Sigmoid colon (tissue), 6 donors: ENCODE measurements at regions not wholly inside any gene's neighbourhood (a gene's known extent, or its start where the extent isn't known, plus 50 kb on each side); places are given as distances from the start of the nearest gene placed in this dataset.

Experiments used
- DNase-seq: peaks from one replicate; pipeline ENCODE4 v3.0.0-alpha.2; 2019
- H3K27ac ChIP-seq, 4 donors: fragments of 200-600 bp; sonication (generic); one replicate each; pipeline ENCODE4 v1.5.1; 2016 to 2019; ENCODE audit warnings: mild to moderate bottlenecking in 1 of 4
- H3K27me3 ChIP-seq, 3 donors: fragments of 200-600 bp; sonication (generic); one replicate each; pipeline ENCODE4 v1.5.1; 2019; ENCODE audit warnings: mild to moderate bottlenecking in 1 of 3
- H3K36me3 ChIP-seq, 4 donors: fragments of 200-600 bp; sonication (generic); one replicate each; pipeline ENCODE4 v1.5.1; 2016 to 2019
- H3K4me1 ChIP-seq, 4 donors: fragments of 200-600 bp; sonication (generic); one replicate each; pipeline ENCODE4 v1.5.1; 2017 to 2019
- H3K4me3 ChIP-seq, 4 donors: fragments of 200-600 bp; sonication (generic); one replicate each; pipeline ENCODE4 v1.5.1; 2017 to 2019; ENCODE audit warnings: mild to moderate bottlenecking in 2 of 4, moderate library complexity in 1 of 4
- H3K9me3 ChIP-seq, 4 donors: fragments of 200-600 bp in 3 of 4; sonication (generic) in 3 of 4; one replicate each; pipeline versions ENCODE4 v1.5.1 to v1.6.1; 2013 to 2019
- CTCF ChIP-seq, 4 experiments: fragments of 450-650 bp in 3 of 4; fragments of 200-600 bp in 1 of 4; IDR thresholded peaks; one replicate each; pipeline ENCODE4 v1.5.1; 2016 to 2019; ENCODE audit warnings: antibody characterized with exemption in 4 of 4, mild to moderate bottlenecking in 3 of 4, moderate library complexity in 2 of 4
- EP300 ChIP-seq, 4 donors: sonication (generic); formaldehyde crosslinking; IDR thresholded peaks; one replicate each; pipeline ENCODE4 v1.6.1; 2017; ENCODE audit warnings: antibody characterized with exemption in 4 of 4
- POLR2A ChIP-seq, 2 donors: fragments of 450-650 bp; IDR thresholded peaks; one replicate each; pipeline ENCODE4 v1.6.1; 2016; ENCODE audit warnings: antibody characterized with exemption in 2 of 2, mild to moderate bottlenecking in 2 of 2, moderate library complexity in 2 of 2
- POLR2AphosphoS5 ChIP-seq, 4 donors: sonication (generic); formaldehyde crosslinking; IDR thresholded peaks; one replicate each; pipeline ENCODE4 v1.6.1; 2017; ENCODE audit warnings: antibody characterized with exemption in 4 of 4
- WGBS, 2 donors: extraction: QIAGEN DNeasy Blood & Tissue Kit; methylation state at CpG; one replicate each; pipeline ENCODE4 v1.1.7; 2013; 5-methylcytosine and 5-hydroxymethylcytosine counted together
- intact Hi-C: fragments of 100-400 bp; cut with DNase I; formaldehyde crosslinking; loops from one replicate; pipeline ENCODE4 v1.15.1; 2023
- donor health status: healthy with polysubstance abuse.
- donor health status: healthy.

GRCh38 chr7:152986376-152986775, 226.8 kb downstream of the ACTR3B start:
- Histone ChIP-seq H3K9me3 (no peaks in the 10 kb centered on the region), H3K4me3 (no peak overlapping the region), H3K4me1 (no peaks in the 10 kb centered on the region), H3K27ac (no peak overlapping the region), H3K27me3 (no peaks in the 10 kb centered on the region), H3K36me3 (no peaks in the 10 kb centered on the region)
- DNase-seq = no peak
- intact Hi-C loops = no loop called here
- 80 to 81% methylated on average over 4 of the region's 4 CpGs for WGBS, 2 donors
- no peak for TF ChIP-seq POLR2A (IDR thresholded peaks at IDR 0.05)
- no peak for TF ChIP-seq CTCF (IDR thresholded peaks at IDR 0.05)
- no peak for TF ChIP-seq EP300 (IDR thresholded peaks at IDR 0.05)
- no peak for TF ChIP-seq POLR2AphosphoS5 (IDR thresholded peaks at IDR 0.05)

DNA sequence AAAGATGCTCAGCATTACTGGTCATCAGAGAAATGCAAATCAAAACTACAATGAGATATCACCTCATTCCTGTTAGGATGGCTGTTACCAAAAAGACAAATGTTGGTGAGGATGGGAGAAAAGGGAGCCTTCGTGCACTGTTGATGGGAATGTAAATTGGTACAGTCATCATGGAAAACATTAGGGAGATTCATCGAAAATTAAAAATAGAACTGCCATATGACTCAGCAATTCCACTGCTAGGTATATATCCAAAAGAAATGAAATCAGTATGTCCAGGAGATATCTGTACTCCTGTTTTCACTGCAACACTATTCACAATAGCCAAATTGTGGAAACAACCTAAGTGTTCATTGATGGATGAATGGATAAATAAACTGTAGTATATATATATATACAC, 228.1 kb downstream of the ACTR3B start:
- TF ChIP-seq CTCF (IDR thresholded peaks at IDR 0.05) = no peak
- no peak for TF ChIP-seq EP300 (IDR thresholded peaks at IDR 0.05)
- no peak for TF ChIP-seq POLR2AphosphoS5 (IDR thresholded peaks at IDR 0.05)
- TF ChIP-seq POLR2A (IDR thresholded peaks at IDR 0.05) = no peak
- H3K9me3 ChIP-seq = no peaks in the 10 kb centered on the region
- DNase-seq = no peak
- WGBS, 2 donors = 86 to 87% methylated on average over 2 of the region's 2 CpGs
- H3K4me1 ChIP-seq = no peaks in the 10 kb centered on the region
- no peaks in the 10 kb centered on the region for H3K27me3 ChIP-seq
- H3K36me3 ChIP-seq = no peaks in the 10 kb centered on the region
- intact Hi-C loops = no loop called here
- H3K27ac ChIP-seq = no peak overlapping the region
- no peak overlapping the region for H3K4me3 ChIP-seq

DNA sequence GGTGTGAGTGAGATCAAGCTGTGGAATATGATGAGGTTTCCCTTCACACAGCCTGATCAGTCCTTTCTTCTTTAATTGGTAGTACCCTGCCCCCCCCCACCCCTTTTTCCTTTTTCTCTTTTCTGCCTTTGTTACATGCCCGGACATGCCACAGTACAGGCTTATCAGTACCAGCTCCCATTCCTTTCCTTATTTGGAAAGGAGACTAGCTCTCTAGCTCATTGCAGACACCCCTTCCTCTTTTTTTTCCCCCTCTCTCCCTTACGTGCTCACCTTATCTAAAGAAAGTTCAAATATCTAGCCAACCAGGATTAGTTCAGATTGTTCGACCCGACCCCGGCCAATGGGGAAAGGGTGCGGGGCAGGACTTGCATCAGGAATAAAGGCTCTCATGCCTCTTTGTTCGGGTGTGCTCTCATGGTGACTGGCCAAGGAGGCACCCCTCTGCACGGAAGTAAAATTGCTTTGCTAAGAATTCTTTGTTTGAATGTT, 230.4 kb downstream of the ACTR3B start:
- 59 to 77% methylated on average over 8 of the region's 8 CpGs for WGBS, 2 donors
- no peaks in the 10 kb centered on the region for H3K9me3 ChIP-seq

GRCh38 chr7:152998420-152998819, 238.9 kb downstream of the ACTR3B start:
- TF ChIP-seq POLR2AphosphoS5 (IDR thresholded peaks at IDR 0.05) = no peak
- no peak for TF ChIP-seq CTCF (IDR thresholded peaks at IDR 0.05)
- no peak for TF ChIP-seq EP300 (IDR thresholded peaks at IDR 0.05)
- no peak for TF ChIP-seq POLR2A (IDR thresholded peaks at IDR 0.05)
- 64 to 70% methylated on average over 4 of the region's 4 CpGs for WGBS, 2 donors
- H3K4me1 ChIP-seq = no peaks in the 10 kb centered on the region
- no peak overlapping the region for H3K4me3 ChIP-seq
- intact Hi-C loops = no loop called here
- H3K27ac ChIP-seq = no peak overlapping the region
- peaks cover 0 to 3% (median 0%) of the 10 kb centered on the region in 4 donors for H3K9me3 ChIP-seq
- DNase-seq = no peak
- H3K27me3 ChIP-seq = no peaks in the 10 kb centered on the region
- H3K36me3 ChIP-seq = no peaks in the 10 kb centered on the region

More for the DNA sequence above, 230.4 kb downstream of the ACTR3B start:
- H3K27ac ChIP-seq = no peak overlapping the region
- DNase-seq = no peak
- no peaks in the 10 kb centered on the region for H3K4me1 ChIP-seq
- H3K4me3 ChIP-seq = no peak overlapping the region
- no peaks in the 10 kb centered on the region for H3K36me3 ChIP-seq
- TF ChIP-seq POLR2AphosphoS5 (IDR thresholded peaks at IDR 0.05) = no peak
- TF ChIP-seq CTCF (IDR thresholded peaks at IDR 0.05) = no peak
- no peak for TF ChIP-seq POLR2A (IDR thresholded peaks at IDR 0.05)
- no peak for TF ChIP-seq EP300 (IDR thresholded peaks at IDR 0.05)
- H3K27me3 ChIP-seq = no peaks in the 10 kb centered on the region
- intact Hi-C loops = no loop called here

- intact Hi-C loops = no loop called here
- WGBS, 2 donors = 80 to 89% methylated on average over 1 of the region's 1 CpG
These were observed 242.6 kb downstream of the ACTR3B start for GRCh38 chr7:153002115-153002514.

More at GRCh38 chr7:153002115-153002514, 242.6 kb downstream of the ACTR3B start:
- H3K4me1 ChIP-seq = no peaks in the 10 kb centered on the region
- peaks cover 0 to 3% (median 0%) of the 10 kb centered on the region in 4 donors for H3K9me3 ChIP-seq
- TF ChIP-seq POLR2AphosphoS5 (IDR thresholded peaks at IDR 0.05) (no peak), POLR2A (IDR thresholded peaks at IDR 0.05) (no peak), CTCF (IDR thresholded peaks at IDR 0.05) (no peak), EP300 (IDR thresholded peaks at IDR 0.05) (no peak)
- H3K4me3 ChIP-seq = no peak overlapping the region
- H3K36me3 ChIP-seq = no peaks in the 10 kb centered on the region
- no peak for DNase-seq
- no peak overlapping the region for H3K27ac ChIP-seq
- no peaks in the 10 kb centered on the region for H3K27me3 ChIP-seq
